Tibial nerve (tissue), 4 donors: ENCODE measurements at regions not wholly inside any gene's neighbourhood (a gene's known extent, or its start where the extent isn't known, plus 50 kb on each side); places are given as distances from the start of the nearest gene placed in this dataset.

Experiments
- EP300 ChIP-seq, 2 donors: sonication (generic); formaldehyde crosslinking; IDR thresholded peaks; one replicate each; pipeline ENCODE4 v1.6.1; 2017; ENCODE audit warnings: antibody characterized with exemption in 2 of 2, mild to moderate bottlenecking in 1 of 2
- TF ChIP-seq, protein P1 (sequence below), 5 experiments: fragments of 200-600 bp in 3 of 5; fragments of 450-650 bp in 2 of 5; sonication (generic) in 3 of 5; IDR thresholded peaks; one replicate each; pipeline ENCODE4 v1.5.1; 2016 to 2019; ENCODE audit warnings: antibody characterized with exemption in 5 of 5, mild to moderate bottlenecking in 3 of 5, moderate library complexity in 2 of 5

DNA sequence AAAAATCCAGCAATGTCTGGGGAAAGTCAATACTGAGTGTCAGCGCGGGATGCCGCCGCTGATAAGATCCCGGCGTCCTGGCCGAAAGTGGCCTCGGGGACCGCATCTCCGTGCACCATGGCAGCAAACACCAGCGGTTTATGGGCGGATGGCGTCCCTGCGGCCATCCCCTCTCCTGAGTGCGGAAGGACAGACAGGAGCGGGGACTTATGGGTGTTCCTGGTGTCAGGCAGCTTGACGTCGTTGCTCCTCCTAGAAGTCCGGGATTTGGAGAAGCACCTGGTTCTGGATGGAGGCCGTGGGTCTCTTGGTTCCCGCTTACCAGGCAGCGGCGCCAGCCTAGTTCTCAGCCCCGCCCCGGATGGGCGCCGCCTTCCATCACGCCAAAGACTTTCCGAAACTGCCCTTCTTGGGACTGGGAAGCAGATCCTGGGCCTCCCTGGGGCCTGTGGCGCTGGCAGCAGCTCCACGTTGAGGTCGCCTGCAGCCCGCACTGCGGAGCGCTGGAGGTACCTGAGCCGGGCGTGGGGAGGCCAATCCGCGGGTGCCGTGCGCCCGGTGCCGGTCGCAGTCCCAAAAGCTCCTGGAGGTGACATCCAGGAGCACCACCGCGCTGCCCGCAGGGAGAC, 119.1 kb downstream of the CCDC74A start:
- TF ChIP-seq, protein P1, sequence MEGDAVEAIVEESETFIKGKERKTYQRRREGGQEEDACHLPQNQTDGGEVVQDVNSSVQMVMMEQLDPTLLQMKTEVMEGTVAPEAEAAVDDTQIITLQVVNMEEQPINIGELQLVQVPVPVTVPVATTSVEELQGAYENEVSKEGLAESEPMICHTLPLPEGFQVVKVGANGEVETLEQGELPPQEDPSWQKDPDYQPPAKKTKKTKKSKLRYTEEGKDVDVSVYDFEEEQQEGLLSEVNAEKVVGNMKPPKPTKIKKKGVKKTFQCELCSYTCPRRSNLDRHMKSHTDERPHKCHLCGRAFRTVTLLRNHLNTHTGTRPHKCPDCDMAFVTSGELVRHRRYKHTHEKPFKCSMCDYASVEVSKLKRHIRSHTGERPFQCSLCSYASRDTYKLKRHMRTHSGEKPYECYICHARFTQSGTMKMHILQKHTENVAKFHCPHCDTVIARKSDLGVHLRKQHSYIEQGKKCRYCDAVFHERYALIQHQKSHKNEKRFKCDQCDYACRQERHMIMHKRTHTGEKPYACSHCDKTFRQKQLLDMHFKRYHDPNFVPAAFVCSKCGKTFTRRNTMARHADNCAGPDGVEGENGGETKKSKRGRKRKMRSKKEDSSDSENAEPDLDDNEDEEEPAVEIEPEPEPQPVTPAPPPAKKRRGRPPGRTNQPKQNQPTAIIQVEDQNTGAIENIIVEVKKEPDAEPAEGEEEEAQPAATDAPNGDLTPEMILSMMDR (IDR thresholded peaks at IDR 0.05) = no peak
- no peak for TF ChIP-seq EP300 (IDR thresholded peaks at IDR 0.05)
